ENCODE measurements at regions not wholly inside any gene's neighbourhood (a gene's known extent, or its start where the extent isn't known, plus 50 kb on each side); places are given as distances from the start of the nearest gene placed in this dataset.

- TF ChIP-seq, protein P1, sequence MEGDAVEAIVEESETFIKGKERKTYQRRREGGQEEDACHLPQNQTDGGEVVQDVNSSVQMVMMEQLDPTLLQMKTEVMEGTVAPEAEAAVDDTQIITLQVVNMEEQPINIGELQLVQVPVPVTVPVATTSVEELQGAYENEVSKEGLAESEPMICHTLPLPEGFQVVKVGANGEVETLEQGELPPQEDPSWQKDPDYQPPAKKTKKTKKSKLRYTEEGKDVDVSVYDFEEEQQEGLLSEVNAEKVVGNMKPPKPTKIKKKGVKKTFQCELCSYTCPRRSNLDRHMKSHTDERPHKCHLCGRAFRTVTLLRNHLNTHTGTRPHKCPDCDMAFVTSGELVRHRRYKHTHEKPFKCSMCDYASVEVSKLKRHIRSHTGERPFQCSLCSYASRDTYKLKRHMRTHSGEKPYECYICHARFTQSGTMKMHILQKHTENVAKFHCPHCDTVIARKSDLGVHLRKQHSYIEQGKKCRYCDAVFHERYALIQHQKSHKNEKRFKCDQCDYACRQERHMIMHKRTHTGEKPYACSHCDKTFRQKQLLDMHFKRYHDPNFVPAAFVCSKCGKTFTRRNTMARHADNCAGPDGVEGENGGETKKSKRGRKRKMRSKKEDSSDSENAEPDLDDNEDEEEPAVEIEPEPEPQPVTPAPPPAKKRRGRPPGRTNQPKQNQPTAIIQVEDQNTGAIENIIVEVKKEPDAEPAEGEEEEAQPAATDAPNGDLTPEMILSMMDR (IDR thresholded peaks at IDR 0.05): no peak
- Mint-ChIP-seq H3K9me3 (no peaks in the 10 kb centered on the region), H3K27ac (peak overlapping the region; percentile 83)
Measured at GRCh38 chr11:103631841-103632240, 404.6 kb upstream of the DDI1 start.

DNA sequence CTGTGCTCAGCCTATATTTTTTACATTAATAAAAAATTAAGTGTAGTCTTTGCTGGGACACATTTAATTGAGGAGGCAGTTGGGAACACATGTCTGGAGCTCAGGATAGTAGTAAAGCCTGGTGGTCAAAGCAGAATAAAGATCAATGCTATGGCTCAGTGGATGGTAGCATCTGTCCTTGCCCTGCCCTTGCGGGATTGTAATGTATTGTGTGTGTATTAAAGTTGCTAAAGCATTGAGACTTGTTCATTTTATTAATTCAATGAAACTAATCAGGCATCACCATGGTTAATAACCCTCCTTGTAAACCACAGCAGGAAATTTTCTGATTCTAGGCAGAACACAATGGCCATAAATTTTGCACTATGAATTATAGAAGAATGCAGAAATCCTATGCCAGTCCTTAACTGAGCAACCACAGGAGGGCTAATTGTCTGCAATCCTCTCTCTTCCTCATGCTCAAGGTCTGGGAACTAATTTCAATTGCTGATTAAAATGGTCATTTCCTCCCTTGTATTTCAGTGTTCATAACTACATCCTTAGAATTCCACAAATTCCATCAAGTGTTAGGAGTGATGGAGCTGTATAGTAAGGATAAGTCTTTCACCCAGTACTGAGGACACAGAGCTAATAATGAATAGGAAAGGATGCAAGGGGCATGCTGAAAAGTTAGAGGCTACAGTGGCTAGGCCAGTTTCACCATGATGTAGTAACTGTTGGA, 403.2 kb upstream of the DDI1 start:
- H3K27me3 Mint-ChIP-seq (ENCODE audit: insufficient read depth): no peaks in the 10 kb centered on the region
- TF ChIP-seq, protein P1 (IDR thresholded peaks at IDR 0.05): peak; percentile 39
- H3K36me3 Mint-ChIP-seq (ENCODE audit: low read depth): peaks cover 10% of the 10 kb centered on the region
- H3K9me3 Mint-ChIP-seq: no peaks in the 10 kb centered on the region
- H3K27ac Mint-ChIP-seq: peak overlapping the region; percentile 87
- H3K4me3 Mint-ChIP-seq: no peak overlapping the region
- peak; percentile 75 for DNase-seq
- peaks cover 70% of the 10 kb centered on the region for H3K4me1 Mint-ChIP-seq (ENCODE audit: low read depth)

More at GRCh38 chr11:103631841-103632240, 404.6 kb upstream of the DDI1 start:
- Mint-ChIP-seq H3K4me1 (ENCODE audit: low read depth) (peaks cover 70% of the 10 kb centered on the region), H3K27me3 (ENCODE audit: insufficient read depth) (no peaks in the 10 kb centered on the region), H3K36me3 (ENCODE audit: low read depth) (peaks cover 22% of the 10 kb centered on the region), H3K4me3 (no peak overlapping the region)
- DNase-seq: no peak

- Mint-ChIP-seq H3K36me3 (ENCODE audit: low read depth) (peaks cover 5% of the 10 kb centered on the region; the same call in 1 of the 2 replicates), H3K27ac (peak overlapping the region; percentile 87), H3K4me3 (no peak overlapping the region), H3K27me3 (ENCODE audit: insufficient read depth) (no peaks in the 10 kb centered on the region), H3K4me1 (ENCODE audit: low read depth) (peaks cover 71% of the 10 kb centered on the region), H3K9me3 (no peaks in the 10 kb centered on the region)
- no peak for DNase-seq
- TF ChIP-seq, protein P1 (IDR thresholded peaks at IDR 0.05): no peak
Measured at GRCh38 chr11:103633819-103634590, 402.4 kb upstream of the DDI1 start.

DNA sequence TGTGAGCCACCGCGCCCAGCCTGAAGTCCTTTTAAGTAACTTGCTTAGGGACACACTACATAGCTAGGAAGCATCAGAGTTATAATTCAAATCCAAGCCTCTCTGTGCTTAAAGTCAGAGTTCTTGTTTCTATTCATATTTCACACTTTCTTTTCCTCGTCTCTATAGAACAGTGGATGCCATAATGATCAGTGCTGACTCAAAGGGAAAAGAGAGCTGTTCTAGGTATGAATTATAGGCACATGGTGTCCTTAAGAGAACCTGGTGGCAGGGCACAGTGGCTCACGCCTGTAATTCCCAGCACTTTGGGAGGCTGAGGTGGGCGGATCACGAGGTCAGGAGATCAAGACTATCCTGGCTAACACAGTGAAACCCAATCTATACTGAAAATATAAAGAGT, 400.2 kb upstream of the DDI1 start:
- peaks cover 2% of the 10 kb centered on the region; the same call in 1 of the 2 replicates for H3K27me3 Mint-ChIP-seq (ENCODE audit: insufficient read depth)
- no peaks in the 10 kb centered on the region for H3K9me3 Mint-ChIP-seq
- DNase-seq: no peak
- H3K27ac Mint-ChIP-seq: no peak overlapping the region
- peaks cover 66% of the 10 kb centered on the region for H3K4me1 Mint-ChIP-seq (ENCODE audit: low read depth)
- no peaks in the 10 kb centered on the region for H3K36me3 Mint-ChIP-seq (ENCODE audit: low read depth)
- TF ChIP-seq, protein P1 (IDR thresholded peaks at IDR 0.05): no peak
- H3K4me3 Mint-ChIP-seq: no peak overlapping the region

GRCh38 chr11:103637295-103637694, 399.1 kb upstream of the DDI1 start:
- peaks cover 55% of the 10 kb centered on the region for H3K4me1 Mint-ChIP-seq (ENCODE audit: low read depth)
- H3K27ac Mint-ChIP-seq: peak overlapping the region; percentile 4; the same call in 1 of the 2 replicates
- no peaks in the 10 kb centered on the region for H3K9me3 Mint-ChIP-seq
- H3K4me3 Mint-ChIP-seq: no peak overlapping the region
- H3K36me3 Mint-ChIP-seq (ENCODE audit: low read depth): no peaks in the 10 kb centered on the region
- peak; percentile 40 for DNase-seq
- TF ChIP-seq, protein P1 (IDR thresholded peaks at IDR 0.05): no peak
- H3K27me3 Mint-ChIP-seq (ENCODE audit: insufficient read depth): peaks cover 2% of the 10 kb centered on the region; the same call in 1 of the 2 replicates

All from HFFc6 (cell line).